ENCODE measurements at regions not wholly inside any gene's neighbourhood (a gene's known extent, or its start where the extent isn't known, plus 50 kb on each side); places are given as distances from the start of the nearest gene placed in this dataset.

DNA sequence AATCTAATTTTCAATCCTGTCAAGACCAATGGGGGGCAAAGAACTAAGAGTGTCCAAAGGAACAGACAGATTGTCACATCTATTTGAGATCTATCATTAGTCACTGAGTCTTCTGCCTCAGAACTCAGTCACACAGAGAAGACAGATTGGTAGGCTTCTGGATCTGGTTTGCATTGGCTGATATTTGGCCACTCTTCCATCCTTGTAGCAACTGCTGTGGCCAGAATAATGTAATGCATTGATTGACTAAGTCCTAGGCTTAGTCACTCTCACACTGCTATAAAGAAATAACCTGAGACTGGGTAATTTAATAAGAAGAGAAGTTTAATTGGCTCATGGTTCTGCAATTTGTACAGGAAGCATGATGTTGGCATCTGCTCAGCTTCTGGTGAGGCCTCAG is 458.5 kb downstream of the ACTL7B start:
- no peaks in the 10 kb centered on the region for H3F3A ChIP-seq (ENCODE audit: low read depth)
- TF ChIP-seq EZH2phosphoT487 (IDR thresholded peaks at IDR 0.05; ENCODE audit: borderline replicate concordance): no peak
- TF ChIP-seq, protein P1, sequence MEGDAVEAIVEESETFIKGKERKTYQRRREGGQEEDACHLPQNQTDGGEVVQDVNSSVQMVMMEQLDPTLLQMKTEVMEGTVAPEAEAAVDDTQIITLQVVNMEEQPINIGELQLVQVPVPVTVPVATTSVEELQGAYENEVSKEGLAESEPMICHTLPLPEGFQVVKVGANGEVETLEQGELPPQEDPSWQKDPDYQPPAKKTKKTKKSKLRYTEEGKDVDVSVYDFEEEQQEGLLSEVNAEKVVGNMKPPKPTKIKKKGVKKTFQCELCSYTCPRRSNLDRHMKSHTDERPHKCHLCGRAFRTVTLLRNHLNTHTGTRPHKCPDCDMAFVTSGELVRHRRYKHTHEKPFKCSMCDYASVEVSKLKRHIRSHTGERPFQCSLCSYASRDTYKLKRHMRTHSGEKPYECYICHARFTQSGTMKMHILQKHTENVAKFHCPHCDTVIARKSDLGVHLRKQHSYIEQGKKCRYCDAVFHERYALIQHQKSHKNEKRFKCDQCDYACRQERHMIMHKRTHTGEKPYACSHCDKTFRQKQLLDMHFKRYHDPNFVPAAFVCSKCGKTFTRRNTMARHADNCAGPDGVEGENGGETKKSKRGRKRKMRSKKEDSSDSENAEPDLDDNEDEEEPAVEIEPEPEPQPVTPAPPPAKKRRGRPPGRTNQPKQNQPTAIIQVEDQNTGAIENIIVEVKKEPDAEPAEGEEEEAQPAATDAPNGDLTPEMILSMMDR (conservative IDR thresholded peaks at IDR 0.05; ENCODE audit: low read length): no peak

DNA sequence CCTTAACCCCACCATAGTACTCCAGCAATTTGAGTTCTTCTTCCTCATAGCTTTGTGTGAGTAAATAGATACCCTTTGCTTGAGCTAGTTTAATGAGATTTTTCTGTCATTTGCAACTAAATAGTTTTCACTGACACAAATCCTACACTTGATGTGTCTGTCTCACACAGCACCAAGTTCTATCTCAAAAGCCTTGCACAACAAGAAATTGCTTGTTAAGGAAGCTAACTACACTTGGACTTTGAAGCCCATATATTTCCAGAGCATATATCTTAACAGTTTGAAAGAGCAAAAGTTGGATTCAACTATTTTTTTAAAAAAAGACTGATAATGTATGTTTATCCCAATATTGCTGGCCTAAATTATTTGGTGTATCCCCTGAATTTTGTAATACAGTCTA is 459.2 kb downstream of the ACTL7B start:
- TF ChIP-seq EZH2phosphoT487 (IDR thresholded peaks at IDR 0.05; ENCODE audit: borderline replicate concordance): no peak
- TF ChIP-seq, protein P1 (conservative IDR thresholded peaks at IDR 0.05; ENCODE audit: low read length): no peak
- H3K4me3 ChIP-seq (ENCODE audit: low read length, poor library complexity, severe bottlenecking): no peak overlapping the region
- H3K4me1 ChIP-seq (ENCODE audit: insufficient read depth, low read length, poor library complexity, severe bottlenecking): no peaks in the 10 kb centered on the region
- H3K36me3 ChIP-seq (ENCODE audit: insufficient read depth, low read length): no peaks in the 10 kb centered on the region
- H3K9me2 ChIP-seq (replicated peaks; ENCODE audit: low read depth, low read length): no peaks in the 10 kb centered on the region
- no peaks in the 10 kb centered on the region for H4K20me1 ChIP-seq (ENCODE audit: insufficient read depth, low read length, poor library complexity, severe bottlenecking)
- H3K4me2 ChIP-seq (ENCODE audit: low read depth, low read length, poor library complexity, severe bottlenecking): no peak overlapping the region
- H3K9ac ChIP-seq (ENCODE audit: low read depth, low read length, poor library complexity, severe bottlenecking): no peak overlapping the region
- H3K27me3 ChIP-seq (ENCODE audit: insufficient read depth, low read length, poor library complexity, severe bottlenecking): no peaks in the 10 kb centered on the region
- no peaks in the 10 kb centered on the region for H3K79me2 ChIP-seq (ENCODE audit: insufficient read depth, low read length)
- no peaks in the 10 kb centered on the region for H3F3A ChIP-seq (ENCODE audit: low read depth)
- H2AFZ ChIP-seq (ENCODE audit: low read length): no peak overlapping the region
- no peaks in the 10 kb centered on the region for H3K9me3 ChIP-seq (ENCODE audit: insufficient read depth, low read depth, low read length)

More for the DNA sequence above, 458.5 kb downstream of the ACTL7B start:
- Histone ChIP-seq H3K36me3 (ENCODE audit: insufficient read depth, low read length) (no peaks in the 10 kb centered on the region), H2AFZ (ENCODE audit: low read length) (no peak overlapping the region), H3K4me1 (ENCODE audit: insufficient read depth, low read length, poor library complexity, severe bottlenecking) (no peaks in the 10 kb centered on the region), H4K20me1 (ENCODE audit: insufficient read depth, low read length, poor library complexity, severe bottlenecking) (no peaks in the 10 kb centered on the region), H3K4me2 (ENCODE audit: low read depth, low read length, poor library complexity, severe bottlenecking) (no peak overlapping the region), H3K79me2 (ENCODE audit: insufficient read depth, low read length) (no peaks in the 10 kb centered on the region), H3K9me3 (ENCODE audit: insufficient read depth, low read depth, low read length) (no peaks in the 10 kb centered on the region), H3K27me3 (ENCODE audit: insufficient read depth, low read length, poor library complexity, severe bottlenecking) (no peaks in the 10 kb centered on the region), H3K9me2 (replicated peaks; ENCODE audit: low read depth, low read length) (no peaks in the 10 kb centered on the region), H3K4me3 (ENCODE audit: low read length, poor library complexity, severe bottlenecking) (no peak overlapping the region), H3K9ac (ENCODE audit: low read depth, low read length, poor library complexity, severe bottlenecking) (no peak overlapping the region)

DNA sequence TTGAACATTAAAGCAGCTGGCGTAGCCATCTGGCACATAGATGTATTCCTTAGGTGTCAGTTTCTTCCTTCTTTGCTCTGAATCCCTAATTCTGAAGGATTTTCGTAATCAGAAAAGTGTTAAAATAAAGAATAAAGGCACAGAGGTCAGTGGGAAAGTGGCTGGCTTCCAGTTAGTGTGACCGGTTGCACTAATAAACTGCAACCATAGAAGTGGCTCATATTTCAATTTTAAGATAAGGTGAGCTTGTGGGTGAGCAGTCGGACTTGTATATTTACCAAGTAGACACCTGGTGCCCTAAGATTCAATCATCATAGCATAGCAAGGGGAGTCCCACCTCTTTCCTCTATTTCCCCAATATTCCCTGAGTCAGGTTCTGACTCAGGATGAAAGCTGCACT is 459.6 kb downstream of the ACTL7B start:
- H3K4me2 ChIP-seq (ENCODE audit: low read depth, low read length, poor library complexity, severe bottlenecking): no peak overlapping the region
- H2AFZ ChIP-seq (ENCODE audit: low read length): no peak overlapping the region

More for the DNA sequence above, 459.6 kb downstream of the ACTL7B start:
- H4K20me1 ChIP-seq (ENCODE audit: insufficient read depth, low read length, poor library complexity, severe bottlenecking): no peaks in the 10 kb centered on the region
- H3K9me2 ChIP-seq (replicated peaks; ENCODE audit: low read depth, low read length): no peaks in the 10 kb centered on the region
- no peak overlapping the region for H3K9ac ChIP-seq (ENCODE audit: low read depth, low read length, poor library complexity, severe bottlenecking)
- no peaks in the 10 kb centered on the region for H3F3A ChIP-seq (ENCODE audit: low read depth)
- no peaks in the 10 kb centered on the region for H3K79me2 ChIP-seq (ENCODE audit: insufficient read depth, low read length)
- no peaks in the 10 kb centered on the region for H3K4me1 ChIP-seq (ENCODE audit: insufficient read depth, low read length, poor library complexity, severe bottlenecking)
- H3K27me3 ChIP-seq (ENCODE audit: insufficient read depth, low read length, poor library complexity, severe bottlenecking): no peaks in the 10 kb centered on the region
- no peak for TF ChIP-seq EZH2phosphoT487 (IDR thresholded peaks at IDR 0.05; ENCODE audit: borderline replicate concordance)
- TF ChIP-seq, protein P1 (conservative IDR thresholded peaks at IDR 0.05; ENCODE audit: low read length): no peak
- no peak overlapping the region for H3K4me3 ChIP-seq (ENCODE audit: low read length, poor library complexity, severe bottlenecking)
- no peaks in the 10 kb centered on the region for H3K9me3 ChIP-seq (ENCODE audit: insufficient read depth, low read depth, low read length)
- no peaks in the 10 kb centered on the region for H3K36me3 ChIP-seq (ENCODE audit: insufficient read depth, low read length)

All from Loucy (cell line).